ENCODE measurements at regions not wholly inside any gene's neighbourhood (a gene's known extent, or its start where the extent isn't known, plus 50 kb on each side); places are given as distances from the start of the nearest gene placed in this dataset.
"Not testable (repeated sequence)": the region's sequence is repeated elsewhere in the genome, so short reads cannot be mapped to it uniquely, and the experiment has no call there.

GRCh38 chr22:48072777-48073176, 1310.3 kb downstream of the TBC1D22A start:
- no peak for FAIRE-seq

GRCh38 chr22:48071828-48072227, 1309.4 kb downstream of the TBC1D22A start:
- FAIRE-seq: no peak

- FAIRE-seq: no peak
Observed at GRCh38 chr22:48071305-48071704, 1308.9 kb downstream of the TBC1D22A start.

- FAIRE-seq: no peak
Observed at GRCh38 chr22:48070760-48071159, 1308.3 kb downstream of the TBC1D22A start.

GRCh38 chr22:48070083-48070482, 1307.6 kb downstream of the TBC1D22A start:
- no peak for FAIRE-seq

- FAIRE-seq: no peak
Observed at GRCh38 chr22:48069256-48069655, 1306.8 kb downstream of the TBC1D22A start.

DNA sequence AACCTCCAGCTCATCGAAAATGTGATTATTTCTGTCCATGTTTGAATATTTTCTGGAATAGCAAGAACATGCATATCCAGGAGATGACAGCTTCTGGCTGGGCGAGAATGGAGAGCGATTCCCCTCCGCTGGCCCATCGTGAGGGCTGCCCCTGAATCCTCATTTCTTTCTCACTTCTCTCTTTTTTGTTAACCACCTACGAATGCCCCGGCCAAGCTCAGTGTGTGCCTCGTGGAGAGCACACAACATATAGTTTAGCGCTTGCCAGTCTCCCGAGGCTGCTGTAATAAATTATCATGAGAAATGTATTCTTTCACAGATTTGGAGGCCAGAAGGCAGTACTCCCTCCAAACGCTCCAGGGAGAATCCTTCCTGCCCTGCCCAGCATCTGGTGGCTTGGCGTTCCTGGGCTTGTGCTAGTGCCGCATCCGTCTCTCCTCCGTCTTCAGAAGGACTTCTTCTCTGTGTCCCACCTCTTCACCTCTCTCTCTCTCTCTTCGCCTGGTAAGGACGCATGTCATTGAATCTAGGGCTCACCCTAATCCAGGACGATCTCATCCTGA, 1306.0 kb downstream of the TBC1D22A start:
- FAIRE-seq: no peak

DNA sequence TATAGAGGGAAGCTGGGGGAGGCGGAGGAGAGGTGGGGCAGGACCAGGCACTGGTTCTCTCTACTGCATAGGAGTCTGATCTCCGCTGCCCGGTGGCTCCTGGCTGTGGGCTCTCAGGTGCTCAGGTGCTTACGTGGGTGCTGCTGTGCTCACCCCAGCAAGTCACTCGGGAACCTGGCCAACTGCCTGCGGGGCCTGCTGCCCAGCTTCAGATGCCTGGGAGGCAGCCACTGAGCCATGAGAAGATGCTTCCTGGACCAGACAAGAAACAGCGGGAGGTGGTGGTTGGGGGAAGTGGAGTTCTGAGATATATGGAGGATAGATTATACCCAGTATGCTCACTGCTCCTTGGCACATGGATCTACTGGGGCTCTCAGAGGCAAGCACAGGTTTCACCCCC, 1303.4 kb downstream of the TBC1D22A start:
- no peak for FAIRE-seq

GRCh38 chr22:48061726-48062125, 1299.3 kb downstream of the TBC1D22A start:
- no peak for FAIRE-seq

DNA sequence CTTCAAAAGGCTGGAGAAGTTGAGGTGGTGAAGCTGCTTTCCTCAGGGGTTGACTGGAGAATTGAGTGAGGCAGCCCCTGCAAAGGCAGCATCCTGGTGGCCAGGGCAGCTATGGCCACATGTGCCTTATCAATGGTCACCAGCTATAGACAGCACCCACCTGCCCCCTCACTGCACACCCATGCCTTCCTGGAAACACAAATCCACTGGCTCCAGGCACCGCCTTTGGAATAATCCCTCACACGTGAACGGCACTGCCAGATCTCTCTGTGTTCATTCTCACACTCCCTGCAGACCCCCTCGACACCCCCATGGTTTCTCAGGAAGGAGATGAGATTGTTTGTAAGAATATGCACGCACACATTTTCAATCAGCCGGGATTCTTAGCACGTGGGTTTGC, 1297.8 kb downstream of the TBC1D22A start:
- FAIRE-seq: no peak

- FAIRE-seq: not testable (repeated sequence)
Observed at GRCh38 chr22:48059521-48059920, 1297.1 kb downstream of the TBC1D22A start.

DNA sequence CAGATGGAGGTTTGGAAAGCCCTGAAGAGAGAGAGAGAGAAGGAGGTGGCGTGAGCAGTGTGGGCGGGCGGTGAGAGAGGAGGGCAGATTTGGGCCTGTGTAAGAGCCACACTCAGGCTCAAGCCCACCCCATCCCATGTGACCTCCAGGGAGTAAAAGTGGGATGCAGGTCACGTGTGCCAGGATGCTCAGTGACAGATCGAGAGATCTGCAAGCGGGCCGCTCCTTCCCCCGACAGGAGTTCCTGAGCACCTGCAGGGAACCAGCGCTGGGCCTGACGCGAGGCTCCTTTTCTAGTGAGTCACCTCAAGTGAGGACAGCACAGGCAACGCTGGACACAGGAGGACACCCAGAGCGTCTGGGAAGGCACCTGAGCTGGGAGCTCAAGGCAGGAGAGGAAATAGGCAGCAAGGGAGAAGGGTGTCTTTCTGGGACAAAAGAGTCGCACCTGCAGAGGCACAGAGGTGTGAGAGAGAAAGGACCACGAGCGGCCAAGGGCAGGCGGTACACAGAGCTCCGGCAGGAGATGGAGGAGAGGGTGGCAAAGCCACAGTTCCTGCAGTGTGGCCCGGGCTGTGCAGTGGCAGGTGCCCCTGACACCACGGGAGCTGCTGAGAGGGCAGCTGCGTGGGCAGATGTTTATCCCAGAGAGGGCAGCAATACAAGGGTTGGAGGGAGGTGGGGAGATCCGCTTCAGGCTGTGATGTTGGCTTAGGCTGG, 1294.8 kb downstream of the TBC1D22A start:
- no peak for FAIRE-seq

- FAIRE-seq: no peak
Observed at GRCh38 chr22:48055827-48056226, 1293.4 kb downstream of the TBC1D22A start.

- FAIRE-seq: no peak
Observed at GRCh38 chr22:48055185-48055584, 1292.7 kb downstream of the TBC1D22A start.

GRCh38 chr22:48054596-48054995, 1292.1 kb downstream of the TBC1D22A start:
- no peak for FAIRE-seq

GRCh38 chr22:48053973-48054372, 1291.5 kb downstream of the TBC1D22A start:
- FAIRE-seq: no peak

GRCh38 chr22:48053486-48053885, 1291.0 kb downstream of the TBC1D22A start:
- FAIRE-seq: no peak

DNA sequence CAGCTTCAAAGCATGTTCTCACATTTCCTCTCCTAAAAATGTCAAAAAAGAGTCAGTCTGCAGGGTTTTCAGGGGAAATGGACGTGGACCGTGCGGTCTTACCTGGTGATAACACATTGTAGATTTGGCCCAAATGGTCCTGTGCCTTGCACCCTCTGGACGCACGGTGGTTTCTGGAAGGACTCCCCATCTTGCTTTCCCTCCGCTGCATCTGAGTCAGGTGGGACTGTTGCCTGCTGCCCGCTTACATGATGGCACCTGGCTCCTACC, 1290.1 kb downstream of the TBC1D22A start:
- FAIRE-seq: no peak

DNA sequence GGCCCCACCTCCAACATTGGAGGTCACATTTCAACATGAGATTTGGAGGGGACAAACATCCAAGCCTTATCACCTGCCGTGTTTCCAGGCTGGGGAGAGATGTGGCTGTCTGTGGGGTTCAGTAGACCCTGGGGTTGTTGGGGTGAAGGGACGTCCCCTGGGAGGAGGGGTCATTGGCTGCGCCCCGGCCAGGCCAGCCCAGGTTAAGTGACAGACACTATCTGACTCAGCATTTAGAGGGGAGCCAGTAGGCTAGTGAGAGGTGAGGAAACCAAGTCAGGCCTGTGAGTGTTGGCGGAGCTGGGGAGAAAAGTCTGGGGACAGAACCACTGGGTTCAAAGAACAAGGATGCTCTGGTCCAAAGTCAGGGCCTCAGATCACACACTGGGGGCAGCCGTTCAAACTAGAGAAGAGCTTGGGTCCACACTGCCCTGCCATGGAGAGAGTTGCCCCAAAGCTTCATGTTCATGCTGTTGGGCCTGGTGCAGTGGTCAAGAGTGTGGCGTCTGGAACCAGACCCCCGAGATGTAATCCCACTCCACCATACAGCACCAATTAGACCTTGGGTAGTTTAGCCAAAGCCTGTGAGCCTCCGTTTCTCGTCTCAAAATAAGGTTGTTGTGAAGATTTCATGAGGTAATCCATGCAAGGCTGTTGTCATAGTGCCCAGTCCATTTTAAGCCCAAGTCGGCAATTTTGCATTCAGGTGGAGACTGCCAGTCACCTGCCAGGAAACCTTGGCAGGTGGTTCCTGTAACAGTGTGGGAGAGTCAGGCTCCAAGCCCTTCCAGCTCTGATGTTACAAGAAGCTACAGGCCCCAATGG, 1289.6 kb downstream of the TBC1D22A start:
- no peak for FAIRE-seq

- no peak for FAIRE-seq
Observed at GRCh38 chr22:48050836-48051235, 1288.4 kb downstream of the TBC1D22A start.

DNA sequence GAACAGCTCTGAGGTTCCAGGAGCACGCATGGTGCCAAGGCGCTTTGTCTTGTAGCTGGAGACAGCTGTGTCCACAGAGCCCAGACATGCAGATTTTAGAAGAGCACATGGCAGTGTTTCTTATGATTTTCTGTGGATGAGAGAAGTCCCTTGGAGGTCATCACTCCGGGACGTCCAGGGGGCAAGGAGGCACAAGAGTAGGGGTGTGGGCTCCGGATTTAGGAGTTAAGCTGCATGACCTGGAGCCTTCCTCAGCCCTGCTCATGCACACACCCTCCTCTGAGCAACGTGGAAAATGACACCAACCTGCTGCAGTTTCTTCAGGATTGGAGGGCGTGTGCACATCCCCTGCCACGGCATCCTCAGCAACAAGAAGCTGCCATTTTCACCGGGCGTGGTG, 1286.7 kb downstream of the TBC1D22A start:
- no peak for FAIRE-seq

- no peak for FAIRE-seq
Observed at GRCh38 chr22:48047722-48048500, 1285.5 kb downstream of the TBC1D22A start.

- no peak for FAIRE-seq
Observed at GRCh38 chr22:48045369-48045768, 1282.9 kb downstream of the TBC1D22A start.
